ENCODE measurements at regions not wholly inside any gene's neighbourhood (a gene's known extent, or its start where the extent isn't known, plus 50 kb on each side); places are given as distances from the start of the nearest gene placed in this dataset.

- TF ChIP-seq CTCF (IDR thresholded peaks at IDR 0.05): no peak
- no peak for TF ChIP-seq POLR2A (IDR thresholded peaks at IDR 0.05)
These were observed 643.8 kb upstream of the GALNTL6 start for GRCh38 chr4:171169396-171169795.

Measured in body of pancreas (tissue), 4 donors.